GM12878 (cell line): ENCODE measurements at regions not wholly inside any gene's neighbourhood (a gene's known extent, or its start where the extent isn't known, plus 50 kb on each side); places are given as distances from the start of the nearest gene placed in this dataset.

Experiments used
- ATAC-seq: fragments of 200-7000 bp; cut with Tn5 transposase; 3 replicates; pipeline ENCODE4 v1.9.1; 2020; ENCODE audit warnings: mild to moderate bottlenecking, moderate library complexity
- BruUV-seq: library from RNA; stranded (reverse); fragments of 400-500 nt; replicated peaks from 2 replicates; lab custom pipeline; 2021; lab: Mats Ljungman, UMichigan
- CTCF ChIA-PET: fragments of 300-600 bp; sonication (Branson Sonifier 250); formaldehyde crosslinking; extraction: SDS; loops from one replicate; lab custom pipeline; 2021; ENCODE audit warnings: inconsistent platforms; lab: Yijun Ruan, JAX
- POLR2A ChIA-PET: fragments of 350-600 bp; formaldehyde crosslinking; extraction: SDS; loops from one replicate; lab custom pipeline; 2021; ENCODE audit warnings: inconsistent platforms; lab: Charles Lee
- RAD21 ChIA-PET: fragments of 300-600 bp; sonication (Branson Sonifier 250); formaldehyde crosslinking; loops from one replicate; lab custom pipeline; 2023; ENCODE audit warnings: antibody characterized with exemption; ENCODE audit not compliant: unreplicated experiment; lab: Charles Lee
- SMC1A ChIA-PET: fragments of 300-600 bp; sonication (Branson Sonifier 250); formaldehyde crosslinking; loops from one replicate; lab custom pipeline; 2023; ENCODE audit not compliant: unreplicated experiment, uncharacterized antibody; lab: Charles Lee
- DNase-seq: peaks from one replicate; pipeline ENCODE4 v3.0.0-alpha.2; 2011; ENCODE audit warnings: low read depth, low spot score
- FAIRE-seq: peaks from 3 replicates; lab custom pipeline; 2011; peaks lifted over from hg19 to GRCh38; lab: Jason Lieb, UNC
- H2AFZ ChIP-seq: 2 replicates; pipeline ENCODE4 v1.6.0; 2011; ENCODE audit warnings: low read depth, low read length, control low read depth; ENCODE audit not compliant: control insufficient read depth
- H3K27ac ChIP-seq: 2 replicates; pipeline ENCODE4 v1.5.1; 2011; ENCODE audit warnings: control low read depth; ENCODE audit not compliant: control insufficient read depth, insufficient read depth
- H3K27me3 ChIP-seq, 2 experiments: replicated peaks in 1 of 2; 2 replicates each; pipeline versions ENCODE4 v1.6.0 to v1.6.1; 2011; ENCODE audit warnings: low read length in 1 of 2; ENCODE audit not compliant: control insufficient read depth in 2 of 2, insufficient read depth in 2 of 2
- H3K36me3 ChIP-seq, 2 experiments: 2 replicates each; pipeline ENCODE4 v1.5.1; 2011; ENCODE audit warnings: low read length in 1 of 2; ENCODE audit not compliant: control insufficient read depth in 2 of 2, insufficient read depth in 2 of 2
- H3K4me1 ChIP-seq: 2 replicates; pipeline ENCODE4 v1.6.1; 2011; ENCODE audit warnings: mild to moderate bottlenecking, low read length, moderate library complexity, mixed read lengths; ENCODE audit not compliant: control insufficient read depth, insufficient read depth
- H3K4me2 ChIP-seq: 2 replicates; pipeline ENCODE4 v1.6.0; 2011; ENCODE audit warnings: control low read depth; ENCODE audit not compliant: control insufficient read depth, insufficient read depth
- H3K4me3 ChIP-seq: fragments of 200-600 bp; sonication (generic); 2 replicates; pipeline ENCODE4 v1.5.1; 2016
- H3K79me2 ChIP-seq: 2 replicates; pipeline ENCODE4 v1.6.0; 2011; ENCODE audit warnings: low read length; ENCODE audit not compliant: control insufficient read depth, insufficient read depth
- H3K9ac ChIP-seq: 2 replicates; pipeline ENCODE4 v1.8.0; 2011; ENCODE audit warnings: low read length, control low read depth, mixed read lengths; ENCODE audit not compliant: control insufficient read depth, insufficient read depth
- H3K9me3 ChIP-seq: replicated peaks from 3 replicates; pipeline ENCODE4 v1.5.1; 2011; ENCODE audit warnings: mild to moderate bottlenecking, low read length; ENCODE audit not compliant: control insufficient read depth, insufficient read depth
- H4K20me1 ChIP-seq: 2 replicates; pipeline ENCODE4 v1.6.0; 2011; ENCODE audit not compliant: control insufficient read depth, insufficient read depth
- BCL3 ChIP-seq: IDR thresholded peaks from 2 replicates; pipeline ENCODE4 v1.6.1; 2011; ENCODE audit warnings: borderline replicate concordance, low read depth, mild to moderate bottlenecking, moderate library complexity, low read length; ENCODE audit not compliant: insufficient read depth, poor library complexity, severe bottlenecking
- CBX5 ChIP-seq: sonication (generic); IDR thresholded peaks from 2 replicates; pipeline ENCODE4 v1.6.1; 2016; ENCODE audit warnings: low read depth, moderate library complexity, mild to moderate bottlenecking, inconsistent platforms
- ESRRA ChIP-seq: IDR thresholded peaks from 2 replicates; pipeline ENCODE4 v1.6.1; 2012; ENCODE audit warnings: mild to moderate bottlenecking, low read length, improper control_type of control experiment
- KDM1A ChIP-seq: fragments of 200-600 bp; sonication (generic); IDR thresholded peaks from 2 replicates; pipeline ENCODE4 v1.6.1; 2016; ENCODE audit warnings: borderline replicate concordance
- MEF2B ChIP-seq: fragments of 450-650 bp; IDR thresholded peaks from 2 replicates; pipeline ENCODE4 v1.6.1; 2018; ENCODE audit warnings: mild to moderate bottlenecking, moderate library complexity; ENCODE audit not compliant: partially characterized antibody, poor library complexity, severe bottlenecking
- MTA3 ChIP-seq: IDR thresholded peaks from 2 replicates; pipeline ENCODE4 v1.6.1; 2012; ENCODE audit warnings: low read length, inconsistent platforms, borderline replicate concordance
- NFXL1 ChIP-seq: fragments of 450-650 bp; IDR thresholded peaks from 2 replicates; pipeline ENCODE4 v1.6.1; 2017; ENCODE audit warnings: antibody characterized with exemption, mild to moderate bottlenecking, borderline replicate concordance
- PBX3 ChIP-seq: IDR thresholded peaks from 2 replicates; pipeline ENCODE4 v1.6.1; 2011; ENCODE audit warnings: mild to moderate bottlenecking, low read depth, low read length, moderate library complexity; ENCODE audit not compliant: insufficient replicate concordance
- RELB ChIP-seq: fragments of 450-650 bp; IDR thresholded peaks from 2 replicates; pipeline ENCODE4 v1.6.1; 2017; ENCODE audit warnings: low read depth, mild to moderate bottlenecking, moderate library complexity
- SUPT20H ChIP-seq: IDR thresholded peaks from 2 replicates; pipeline ENCODE4 v1.6.1; 2011; ENCODE audit warnings: low read depth, mild to moderate bottlenecking, low read length, moderate library complexity, borderline replicate concordance; ENCODE audit not compliant: control insufficient read depth
- SUZ12 ChIP-seq: fragments of 200-600 bp; sonication (generic); IDR thresholded peaks from one replicate; pipeline ENCODE4 v1.6.1; 2018; ENCODE audit warnings: antibody characterized with exemption, mild to moderate bottlenecking; ENCODE audit not compliant: unreplicated experiment
- ZBED1 ChIP-seq: IDR thresholded peaks from 2 replicates; pipeline ENCODE4 v1.6.1; 2016; ENCODE audit warnings: borderline replicate concordance
- ZNF217 ChIP-seq: fragments of 450-650 bp; IDR thresholded peaks from 2 replicates; pipeline ENCODE4 v1.6.1; 2017; ENCODE audit warnings: antibody characterized with exemption, mild to moderate bottlenecking
- ZNF592 ChIP-seq: fragments of 450-650 bp; IDR thresholded peaks from 2 replicates; pipeline ENCODE4 v1.6.1; 2017; ENCODE audit warnings: mild to moderate bottlenecking, moderate library complexity
- WGBS: methylation state at CpG from one replicate; pipeline ENCODE4 v1.1.6; 2016; ENCODE audit warnings: low lambda C conversion rate; ENCODE audit not compliant: insufficient replicate concordance, insufficient coverage; ENCODE audit errors: missing lambda C conversion rate; 5-methylcytosine and 5-hydroxymethylcytosine counted together
- in situ Hi-C: fragments of 300-500 bp; cut with MboI; formaldehyde crosslinking; loops from 9 replicates; pipeline ENCODE4 v1.14.3; 2018; ENCODE audit warnings: mixed read lengths
- intact Hi-C: fragments of 100-400 bp; cut with micrococcal nuclease; formaldehyde crosslinking; loops from one replicate; pipeline ENCODE4 v1.14.2; 2022; ENCODE audit not compliant: unreplicated experiment

GRCh38 chr15:85886309-85886811 lies 91.6 kb upstream of the KLHL25 start (continued):
- TF ChIP-seq KDM1A (no peak), ZNF217 (no peak), SUPT20H (no peak)

GRCh38 chr15:85889956-85890619 lies 95.4 kb upstream of the KLHL25 start:
- DNase-seq: no peak
- no peak overlapping the region for H3K4me3 ChIP-seq
- peaks cover 5% of the 10 kb centered on the region in 2 experiments for H3K27me3 ChIP-seq
- ChIA-PET SMC1A (interaction anchor here (0.7 kb wide), 1 partner anchor 1723 kb away, joined by 3 read pairs; no protein-coding TSS in a partner anchor), POLR2A (no interaction called here), RAD21 (no interaction called here), CTCF (no interaction called here)
- no peak overlapping the region for H3K9ac ChIP-seq
- ATAC-seq: no peak
- no peaks in the 10 kb centered on the region for H3K36me3 ChIP-seq
- H2AFZ ChIP-seq: no peak overlapping the region
- no peak overlapping the region for H3K27ac ChIP-seq
- H3K79me2 ChIP-seq: no peaks in the 10 kb centered on the region
- in situ Hi-C loops: no loop called here
- intact Hi-C loops: no loop called here
- no peak overlapping the region for H3K4me2 ChIP-seq
- H4K20me1 ChIP-seq: no peaks in the 10 kb centered on the region
- no TSS peak for BruUV-seq
- FAIRE-seq: no peak
- 61% methylated on average over 12 of the region's 12 CpGs for WGBS
- no peaks in the 10 kb centered on the region for H3K9me3 ChIP-seq
- no peaks in the 10 kb centered on the region for H3K4me1 ChIP-seq
- TF ChIP-seq ZNF592 (no peak), BCL3 (no peak), ZBED1 (no peak), PBX3 (no peak), SUZ12 (no peak), NFXL1 (no peak), RELB (no peak), MEF2B (no peak), CBX5 (no peak), ESRRA (no peak), MTA3 (no peak)
